Effector CD4-positive, alpha-beta T cell (primary cell): ENCODE measurements at regions not wholly inside any gene's neighbourhood (a gene's known extent, or its start where the extent isn't known, plus 50 kb on each side); places are given as distances from the start of the nearest gene placed in this dataset.

Source experiments
- DNase-seq: peaks from one replicate; pipeline ENCODE4 v3.0.0-alpha.2; 2020

DNA sequence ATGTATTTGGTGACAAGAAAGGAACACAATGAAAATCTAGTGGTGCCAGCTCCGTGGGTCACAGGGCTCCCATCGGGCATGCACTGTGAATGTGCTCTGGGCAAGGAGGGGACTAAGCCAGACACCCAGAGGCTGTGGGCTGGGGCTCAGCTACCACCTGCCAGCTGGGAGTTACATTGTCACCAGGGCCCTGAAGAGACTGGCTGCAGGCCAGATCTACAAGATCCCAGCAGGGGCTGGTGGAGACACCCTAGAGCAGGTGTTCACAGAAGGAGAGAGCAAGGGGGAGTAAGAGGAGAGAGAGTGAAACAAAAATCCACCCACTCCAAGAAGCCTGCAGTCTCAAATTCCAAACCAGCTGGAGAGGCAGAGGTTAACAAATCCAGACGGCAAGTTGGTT lies 116.6 kb upstream of the ADCY1 start:
- no peak for DNase-seq

DNA sequence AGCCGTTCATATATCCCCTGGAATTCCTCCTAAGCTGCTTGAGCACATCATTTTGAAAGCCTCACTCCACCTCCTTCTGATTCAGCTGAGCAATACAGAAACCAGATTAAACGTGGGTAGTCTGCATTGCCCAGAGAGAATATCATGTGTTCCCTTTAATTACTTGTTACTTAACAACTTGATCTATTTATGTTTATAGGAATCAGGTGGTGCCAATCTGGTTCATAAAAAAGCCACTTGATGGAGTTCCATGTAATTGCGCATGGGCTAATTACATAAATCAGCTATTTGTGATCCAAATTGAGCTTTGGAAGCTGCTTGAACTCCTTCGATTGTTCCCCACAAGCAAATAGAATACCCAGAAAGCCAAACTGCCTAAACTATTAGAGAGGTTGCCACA lies 114.7 kb upstream of the ADCY1 start:
- DNase-seq, result no peak

DNA sequence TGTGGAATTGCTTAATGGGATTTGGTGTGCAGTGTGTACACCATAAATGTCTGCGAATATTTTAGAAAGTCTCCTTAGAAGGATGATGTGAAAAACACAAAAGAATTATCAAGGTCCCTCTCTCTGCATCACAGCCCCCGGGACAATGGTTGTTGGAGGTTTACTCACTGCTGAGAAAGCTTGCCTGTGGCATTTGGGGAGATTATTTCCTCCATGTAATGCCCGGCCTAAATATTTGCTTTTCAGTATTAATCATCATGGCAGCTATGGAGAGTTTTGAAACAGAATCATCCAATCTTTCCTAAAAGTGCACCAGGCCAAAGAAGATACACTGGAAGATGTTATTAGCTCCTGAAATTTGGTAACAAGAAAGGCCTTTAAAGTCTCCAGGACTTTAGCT lies 113.8 kb upstream of the ADCY1 start:
- DNase-seq, result no peak

DNA sequence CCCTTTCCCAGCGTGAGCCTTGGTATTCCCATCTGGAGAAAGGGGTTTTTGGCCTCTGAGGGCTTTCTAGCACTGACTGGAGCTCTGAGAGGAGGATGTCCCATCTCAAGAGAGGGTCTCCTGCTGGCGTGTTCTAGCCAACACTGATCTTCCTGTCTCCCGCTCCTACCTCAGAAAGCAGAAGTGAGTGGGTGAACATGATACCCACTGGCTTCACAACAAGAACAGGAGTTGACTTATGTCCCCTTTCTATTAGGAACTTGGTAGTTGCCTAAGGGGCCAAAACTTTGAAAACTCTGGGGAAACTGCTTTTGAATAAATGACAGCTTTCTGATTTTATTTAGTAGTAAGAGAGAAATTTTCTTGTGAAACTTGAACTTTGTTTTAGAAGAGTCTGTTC lies 113.1 kb upstream of the ADCY1 start:
- no peak for DNase-seq

DNA sequence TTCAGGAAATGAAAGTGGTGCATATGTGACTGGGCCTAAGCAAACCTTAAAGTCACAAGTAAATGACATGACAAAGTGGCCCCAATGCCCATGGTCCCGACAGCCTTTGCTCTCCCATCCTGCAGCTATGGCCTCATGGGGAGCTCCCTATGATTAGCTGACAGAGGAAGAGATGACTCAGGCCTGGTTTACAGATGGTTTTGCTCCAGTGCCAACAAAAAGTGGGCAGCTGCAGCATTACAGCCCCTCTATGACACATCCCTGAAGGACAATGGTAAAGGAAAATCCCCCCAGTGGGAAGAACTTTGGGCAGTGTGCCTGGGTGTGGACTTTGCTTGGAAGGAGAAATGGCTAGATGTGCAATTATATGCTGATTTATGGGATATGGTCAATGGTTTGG lies 105.1 kb upstream of the ADCY1 start:
- no peak for DNase-seq

DNA sequence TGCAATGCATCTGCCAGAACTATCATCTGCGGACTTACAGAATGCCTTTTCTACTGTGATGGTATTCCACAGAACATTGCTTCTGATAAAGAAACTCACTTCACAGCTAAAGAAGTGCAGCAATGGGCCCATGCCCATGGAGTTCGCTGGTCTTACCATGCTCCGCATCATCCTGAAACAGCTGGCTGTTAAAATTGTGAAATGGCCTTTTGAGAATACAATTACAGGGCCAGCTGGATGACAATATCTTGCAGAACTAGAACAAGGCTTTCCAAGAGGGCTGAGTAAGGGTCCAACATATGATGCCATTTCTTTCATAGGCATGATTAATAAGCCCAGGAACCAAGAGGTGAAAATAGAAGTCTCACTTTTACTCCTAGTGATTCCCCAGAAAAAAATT lies 104.1 kb upstream of the ADCY1 start:
- DNase-seq, result no peak

DNA sequence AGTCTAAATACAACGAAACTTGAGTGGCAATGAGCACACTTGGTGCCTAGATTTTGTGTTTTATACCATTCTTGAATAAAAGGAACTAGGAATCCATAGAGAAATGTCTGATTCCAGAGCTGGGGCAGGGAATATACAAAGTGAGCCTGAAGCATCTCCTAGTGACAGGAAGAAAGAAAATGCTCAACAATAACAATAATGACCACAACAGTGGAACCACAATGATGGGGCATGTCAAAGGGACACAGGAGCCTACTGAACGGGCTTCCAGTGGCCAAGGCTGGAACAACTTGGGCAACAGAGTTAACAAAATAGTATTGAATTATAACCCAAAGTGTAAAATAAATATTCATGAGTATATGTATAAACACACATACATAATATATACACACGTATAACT lies 94.4 kb upstream of the ADCY1 start:
- no peak for DNase-seq

DNA sequence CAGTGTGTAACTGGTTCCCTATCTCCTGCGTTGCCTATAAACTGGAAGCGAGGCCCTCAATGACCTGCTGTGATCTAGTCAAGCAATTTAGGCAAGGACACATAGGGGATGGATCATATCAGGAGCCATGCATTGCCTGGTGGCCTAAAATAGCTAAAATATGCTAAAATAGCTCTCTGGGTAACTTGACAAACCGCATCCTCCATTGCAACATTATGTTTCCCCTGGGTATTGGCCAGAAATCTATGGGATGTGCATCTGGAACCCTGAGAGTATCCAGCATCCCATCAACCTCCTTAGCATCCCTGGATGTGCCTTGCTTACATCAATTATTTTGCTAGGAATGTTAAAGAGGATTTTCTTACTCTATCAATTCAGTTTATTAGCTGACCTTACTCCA lies 91.7 kb upstream of the ADCY1 start:
- DNase-seq, result no peak

DNA sequence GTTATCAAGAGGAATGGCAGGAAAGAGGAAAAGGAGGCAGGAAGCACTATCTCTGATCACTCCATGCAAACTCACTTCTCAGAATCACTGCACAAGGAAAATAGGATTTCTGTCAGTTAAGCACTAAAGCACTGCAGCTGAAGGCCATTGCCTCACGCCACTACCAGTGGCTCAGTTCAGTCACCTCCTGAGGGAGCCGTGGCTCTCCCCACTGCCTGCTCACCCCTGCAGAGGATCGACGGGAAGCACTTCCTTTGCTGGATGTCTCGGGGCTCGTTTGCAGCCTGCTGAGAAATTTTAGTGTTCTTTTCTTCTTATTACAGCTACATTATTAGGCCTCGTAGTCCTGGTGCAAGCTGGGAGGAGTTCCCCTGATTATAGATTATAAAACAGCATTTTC lies 90.1 kb upstream of the ADCY1 start:
- no peak for DNase-seq

DNA sequence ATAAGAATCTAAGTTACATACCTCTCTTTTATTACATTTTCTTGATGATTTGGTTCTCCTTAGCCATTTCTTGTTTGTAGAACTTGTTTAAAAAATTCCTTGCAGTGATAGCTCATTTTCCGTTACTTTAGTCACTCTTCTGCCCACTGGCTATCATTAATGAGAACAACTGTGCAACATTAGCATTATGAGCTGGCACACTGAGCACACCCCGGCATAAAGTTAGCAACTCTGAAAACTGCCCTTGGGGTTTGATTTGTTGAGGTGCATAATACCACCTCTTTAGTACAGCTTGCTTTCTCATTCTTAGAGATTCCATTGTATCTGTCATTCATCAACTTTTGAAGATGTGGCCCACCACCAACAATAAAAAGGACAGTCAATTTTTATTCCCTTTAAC lies 87.6 kb upstream of the ADCY1 start:
- no peak for DNase-seq

DNA sequence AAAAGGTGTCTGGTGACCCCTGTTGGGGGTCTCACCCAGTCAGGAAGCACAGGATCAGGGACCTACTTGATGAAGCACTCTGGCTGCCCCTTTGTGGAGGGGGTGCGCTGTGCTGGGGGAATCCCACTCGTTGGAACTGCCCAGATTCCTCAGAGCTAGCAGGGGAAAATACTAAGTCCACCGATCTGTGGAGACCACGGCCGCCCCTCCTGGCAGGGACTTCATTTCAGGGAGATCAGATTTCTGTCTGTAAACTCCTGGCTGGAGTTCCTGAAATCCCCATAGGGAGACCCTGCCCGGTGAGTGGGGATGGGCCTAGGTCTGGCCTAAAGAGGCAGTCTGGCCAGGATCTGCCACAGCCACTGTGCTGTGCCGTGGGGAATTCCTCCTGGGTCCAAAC lies 79.3 kb upstream of the ADCY1 start:
- DNase-seq, result no peak

DNA sequence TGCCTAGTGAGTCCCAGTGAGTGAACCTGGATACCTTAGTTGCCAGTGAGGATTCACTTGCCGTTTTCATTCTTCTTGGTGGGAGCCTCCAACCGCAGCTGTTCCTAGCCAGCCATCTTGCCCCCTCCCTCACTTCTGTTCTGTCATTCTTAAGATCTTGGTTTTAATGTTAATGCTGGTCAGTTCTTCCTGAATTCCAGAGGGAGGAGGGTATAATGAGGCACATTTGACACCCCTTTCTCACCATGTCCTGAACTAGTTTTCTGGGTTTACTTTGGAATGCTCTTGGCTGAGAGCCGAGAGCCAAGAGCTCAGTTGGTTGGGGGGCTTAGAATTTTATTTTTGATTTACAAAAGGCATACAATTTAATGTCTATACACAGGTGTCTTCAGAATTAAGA lies 78.5 kb upstream of the ADCY1 start:
- DNase-seq, result no peak

DNA sequence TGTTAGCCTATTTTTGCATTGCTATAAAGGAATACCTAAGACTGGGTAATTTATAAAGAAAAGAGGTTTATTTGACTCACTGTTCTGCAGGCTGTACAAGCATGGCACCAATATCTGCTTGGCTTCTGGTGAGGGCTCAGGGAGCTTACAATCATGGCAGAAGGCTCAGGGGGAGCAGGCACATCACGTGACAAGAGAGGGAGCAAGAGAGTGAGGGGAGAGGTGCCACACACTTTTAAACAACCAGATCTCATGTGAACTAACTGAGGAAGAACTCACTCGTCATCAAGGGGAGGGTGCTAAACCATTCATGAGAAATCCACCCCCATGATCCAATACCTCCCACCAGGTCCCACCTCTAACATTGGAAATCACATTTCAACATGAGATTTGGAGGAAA lies 73.9 kb upstream of the ADCY1 start:
- DNase-seq, result no peak

DNA sequence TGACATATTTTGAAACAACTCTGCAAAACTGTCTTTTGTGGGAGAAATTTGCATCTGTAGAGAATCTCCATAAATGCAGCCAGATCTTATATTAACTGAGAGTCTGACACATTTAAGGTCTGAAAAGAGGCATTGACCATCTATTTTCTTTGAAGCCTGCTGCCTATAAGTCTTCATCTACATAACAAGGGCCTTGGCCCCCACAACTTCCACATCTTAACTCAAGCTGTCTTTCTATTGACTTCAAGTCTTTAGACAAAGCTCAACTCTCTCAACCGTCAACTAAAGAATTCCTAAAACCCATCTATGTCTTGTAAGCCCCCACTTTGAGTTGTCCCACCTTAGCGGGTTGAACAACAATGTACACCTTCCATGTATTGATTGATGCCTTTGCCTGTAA lies 72.4 kb upstream of the ADCY1 start:
- DNase-seq, result no peak

DNA sequence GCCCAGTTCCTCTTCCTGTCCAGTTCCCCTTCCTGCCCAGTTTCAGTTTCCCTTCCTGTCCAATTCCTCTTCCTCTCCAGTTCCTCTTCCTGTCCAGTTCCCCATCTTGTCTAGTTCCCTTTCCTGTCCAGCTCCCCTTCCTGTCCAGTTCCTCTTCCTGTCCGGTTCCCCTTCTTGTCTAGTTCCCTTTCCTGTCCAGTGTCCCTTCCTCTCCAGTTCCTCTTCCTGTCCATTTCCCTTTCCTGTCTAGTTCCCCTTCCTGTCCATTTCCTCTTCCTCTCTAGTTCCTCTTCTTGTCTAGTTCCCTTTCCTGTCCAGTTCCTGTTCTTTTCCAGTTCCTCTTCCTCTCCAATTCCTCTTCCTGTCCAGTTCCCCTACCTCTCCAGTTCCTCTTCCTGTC lies 68.1 kb upstream of the ADCY1 start:
- DNase-seq, result no peak

DNA sequence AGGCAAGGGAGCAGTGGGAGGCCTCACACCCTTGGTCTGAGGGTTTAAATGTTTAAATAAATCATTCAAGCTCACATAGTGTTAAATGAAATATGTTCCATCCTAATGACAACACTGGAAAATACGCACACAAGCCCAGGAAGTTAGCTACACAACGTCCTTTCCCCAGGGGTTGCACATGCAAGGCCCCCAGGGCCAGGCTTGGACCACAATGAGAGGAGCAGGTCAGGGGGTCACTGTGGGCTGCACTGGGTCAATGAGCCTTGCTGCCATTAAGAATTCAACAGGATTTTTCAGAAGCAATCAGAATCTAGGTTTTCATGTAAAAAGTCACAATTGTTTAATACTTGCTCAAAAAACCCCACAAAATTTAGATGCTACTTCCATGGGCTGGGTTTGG lies 64.9 kb upstream of the ADCY1 start:
- DNase-seq, result no peak

DNA sequence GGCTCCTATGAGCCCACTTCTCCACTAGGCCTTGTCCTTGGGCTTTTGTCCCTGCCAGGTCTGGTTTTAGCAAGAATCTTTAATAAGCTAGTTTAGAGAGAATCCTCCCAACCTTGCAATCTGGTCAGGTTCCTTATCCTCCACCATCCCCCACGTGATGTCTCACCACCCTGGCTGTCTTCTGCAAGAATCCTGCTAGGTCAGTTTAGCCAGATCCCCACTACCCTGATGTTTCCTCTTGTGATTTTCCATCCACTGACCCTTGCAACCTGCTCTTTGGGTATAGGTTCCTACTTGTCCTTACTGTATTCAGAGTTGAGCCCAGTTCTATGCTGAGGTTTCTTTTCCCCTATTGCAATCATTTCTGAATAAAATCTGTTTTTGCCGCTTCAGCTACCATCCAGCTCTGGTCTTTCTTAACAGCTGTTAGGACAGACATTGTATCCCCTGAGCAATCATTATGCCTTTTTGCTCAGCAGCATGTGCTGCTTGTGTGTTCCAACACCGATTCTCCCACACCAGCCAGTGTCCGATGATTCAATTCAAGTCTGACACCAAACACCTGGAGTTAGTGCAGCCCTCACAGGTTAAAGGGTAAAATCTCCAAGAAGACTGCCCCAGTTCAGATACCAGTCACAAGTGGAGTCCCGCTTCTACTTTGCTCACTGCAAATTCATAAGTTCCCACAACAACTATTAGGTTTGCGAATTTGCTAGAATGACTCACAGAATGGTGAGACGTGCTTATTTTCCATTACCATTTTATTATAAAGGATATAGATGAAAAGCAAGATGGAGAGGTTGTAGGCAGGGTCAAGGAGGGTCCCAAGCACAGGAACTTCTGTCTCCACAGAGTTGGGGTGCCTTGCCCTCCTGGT lies 62.2 kb upstream of the ADCY1 start:
- DNase-seq, result no peak

DNA sequence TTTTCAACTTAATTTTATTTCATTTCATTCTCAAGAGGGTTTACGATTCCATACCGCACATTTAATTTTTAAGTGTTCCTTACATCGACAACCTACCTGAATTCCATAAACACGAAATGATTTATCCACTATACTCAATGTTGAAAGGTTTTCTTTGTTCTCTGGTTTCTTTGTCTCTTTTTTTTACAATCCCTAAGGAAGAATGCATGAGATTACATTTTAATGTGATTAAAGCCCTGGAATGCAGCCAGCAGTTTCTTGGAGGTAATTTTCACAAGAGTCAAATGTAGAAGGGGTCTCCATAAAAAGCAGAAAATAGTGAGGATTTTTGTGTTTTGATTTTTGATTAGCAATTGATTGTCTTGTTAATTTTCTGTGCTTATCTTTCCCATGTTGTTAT lies 59.2 kb upstream of the ADCY1 start:
- DNase-seq, result no peak

DNA sequence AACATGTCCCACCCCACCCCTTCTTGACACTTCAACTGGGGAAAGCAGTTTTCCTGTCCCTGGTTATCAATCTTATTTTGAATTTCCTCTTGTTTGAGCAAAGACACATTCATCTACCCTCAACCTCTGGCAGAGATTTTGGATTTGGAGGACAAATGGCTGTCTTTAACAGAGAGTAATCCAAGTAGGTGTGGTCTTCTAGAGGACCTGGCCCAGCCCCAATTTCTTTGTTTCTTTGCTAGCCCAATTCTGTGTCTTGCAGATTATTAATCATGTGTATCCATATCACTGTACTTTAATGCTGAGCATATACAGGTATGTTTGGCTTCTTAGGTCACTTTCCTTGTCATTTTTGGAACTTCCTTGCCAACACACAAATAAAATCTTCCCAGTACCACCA lies 58.8 kb upstream of the ADCY1 start:
- DNase-seq, result no peak
